ENCODE measurements at regions not wholly inside any gene's neighbourhood (a gene's known extent, or its start where the extent isn't known, plus 50 kb on each side); places are given as distances from the start of the nearest gene placed in this dataset.

- TF ChIP-seq POLR2AphosphoS5 (IDR thresholded peaks at IDR 0.05), result no peak
- TF ChIP-seq, protein P1, sequence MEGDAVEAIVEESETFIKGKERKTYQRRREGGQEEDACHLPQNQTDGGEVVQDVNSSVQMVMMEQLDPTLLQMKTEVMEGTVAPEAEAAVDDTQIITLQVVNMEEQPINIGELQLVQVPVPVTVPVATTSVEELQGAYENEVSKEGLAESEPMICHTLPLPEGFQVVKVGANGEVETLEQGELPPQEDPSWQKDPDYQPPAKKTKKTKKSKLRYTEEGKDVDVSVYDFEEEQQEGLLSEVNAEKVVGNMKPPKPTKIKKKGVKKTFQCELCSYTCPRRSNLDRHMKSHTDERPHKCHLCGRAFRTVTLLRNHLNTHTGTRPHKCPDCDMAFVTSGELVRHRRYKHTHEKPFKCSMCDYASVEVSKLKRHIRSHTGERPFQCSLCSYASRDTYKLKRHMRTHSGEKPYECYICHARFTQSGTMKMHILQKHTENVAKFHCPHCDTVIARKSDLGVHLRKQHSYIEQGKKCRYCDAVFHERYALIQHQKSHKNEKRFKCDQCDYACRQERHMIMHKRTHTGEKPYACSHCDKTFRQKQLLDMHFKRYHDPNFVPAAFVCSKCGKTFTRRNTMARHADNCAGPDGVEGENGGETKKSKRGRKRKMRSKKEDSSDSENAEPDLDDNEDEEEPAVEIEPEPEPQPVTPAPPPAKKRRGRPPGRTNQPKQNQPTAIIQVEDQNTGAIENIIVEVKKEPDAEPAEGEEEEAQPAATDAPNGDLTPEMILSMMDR (IDR thresholded peaks at IDR 0.05), result no peak
- no peak for TF ChIP-seq POLR2A (IDR thresholded peaks at IDR 0.05)
Measured at GRCh38 chr7:41573443-41573842, 129.4 kb downstream of the INHBA start.

All from sigmoid colon (tissue), 4 donors.